SK-N-SH (cell line): ENCODE measurements at regions not wholly inside any gene's neighbourhood (a gene's known extent, or its start where the extent isn't known, plus 50 kb on each side); places are given as distances from the start of the nearest gene placed in this dataset.

ENCODE experiments used
- CTCF ChIA-PET: fragments of 300-600, 350-600 bp; formaldehyde crosslinking; extraction: SDS; loops from one replicate; lab custom pipeline; 2021; lab: Yijun Ruan, JAX
- POLR2A ChIA-PET: fragments of 350-600 bp; sonication (Branson Sonifier 250); formaldehyde crosslinking; extraction: SDS; loops from one replicate; lab custom pipeline; 2020; ENCODE audit warnings: antibody characterized with exemption, inconsistent platforms; lab: Yijun Ruan, JAX
- DNase-seq: peaks from one replicate; pipeline ENCODE4 v3.0.0; 2012
- H2AFZ ChIP-seq: fragments of 200-600 bp; sonication (generic); 2 replicates; pipeline ENCODE4 v1.8.1; 2016; ENCODE audit warnings: antibody characterized with exemption, mild to moderate bottlenecking, low read depth
- H3F3A ChIP-seq: fragments of 200-600 bp; sonication (generic); replicated peaks from 2 replicates; pipeline ENCODE3; 2016; ENCODE audit warnings: antibody characterized with exemption, mild to moderate bottlenecking; ENCODE audit not compliant: insufficient read depth
- H3K27ac ChIP-seq, 2 experiments: fragments of 200-500 bp in 1 of 2; fragments of 200-600 bp in 1 of 2; sonication (Bioruptor generic) in 1 of 2; sonication (generic), shearing (Covaris generic) in 1 of 2; 2 replicates each; pipeline versions ENCODE4 v1.5.1 to v1.6.1; 2014 to 2016; ENCODE audit warnings: low read depth in 2 of 2, inconsistent platforms in 1 of 2, low read length in 1 of 2, mild to moderate bottlenecking in 1 of 2, mixed read lengths in 1 of 2
- H3K27me3 ChIP-seq: fragments of 200-600 bp; sonication (generic), shearing (Covaris generic); 2 replicates; pipeline ENCODE4 v1.6.1; 2016; ENCODE audit warnings: mixed run types; ENCODE audit not compliant: insufficient read depth
- H3K36me3 ChIP-seq, 2 experiments: fragments of 200-500 bp in 1 of 2; fragments of 200-600 bp in 1 of 2; sonication (Bioruptor generic) in 1 of 2; sonication (generic) in 1 of 2; replicated peaks in 1 of 2; 2 replicates each; pipeline versions ENCODE3 to v1.5.1; 2014 to 2016; ENCODE audit warnings: low read length in 1 of 2, mild to moderate bottlenecking in 1 of 2; ENCODE audit not compliant: insufficient read depth in 2 of 2, control insufficient read depth in 1 of 2
- H3K4me1 ChIP-seq, 2 experiments: fragments of 200-500 bp in 1 of 2; fragments of 200-600 bp in 1 of 2; sonication (Bioruptor generic) in 1 of 2; sonication (generic), shearing (Covaris generic) in 1 of 2; 2 replicates each; pipeline versions ENCODE4 v1.5.1 to v1.6.1; 2014 to 2016; ENCODE audit warnings: low read depth in 1 of 2, low read length in 1 of 2, mixed run types in 1 of 2; ENCODE audit not compliant: insufficient read depth in 2 of 2, control insufficient read depth in 1 of 2
- H3K4me2 ChIP-seq: fragments of 200-600 bp; sonication (generic), shearing (Covaris generic); 2 replicates; pipeline ENCODE4 v1.6.1; 2017; ENCODE audit warnings: mixed run types
- H3K4me3 ChIP-seq, 2 experiments: fragments of 200-500 bp in 1 of 2; fragments of 200-600 bp in 1 of 2; sonication (Bioruptor generic) in 1 of 2; sonication (generic), shearing (Covaris generic) in 1 of 2; 2 replicates each; pipeline versions ENCODE4 v1.5.1 to v1.8.1; 2014 to 2016; ENCODE audit warnings: low read depth in 2 of 2, inconsistent platforms in 1 of 2, low read length in 1 of 2, mild to moderate bottlenecking in 1 of 2, mixed read lengths in 1 of 2, moderate library complexity in 1 of 2
- H3K79me2 ChIP-seq: fragments of 200-600 bp; sonication (generic); 2 replicates; pipeline ENCODE4 v1.8.1; 2017; ENCODE audit warnings: mild to moderate bottlenecking; ENCODE audit not compliant: insufficient read depth
- H3K9ac ChIP-seq: fragments of 200-600 bp; sonication (generic); 2 replicates; pipeline ENCODE4 v1.6.1; 2017; ENCODE audit warnings: mixed run types
- H3K9me2 ChIP-seq: fragments of 200-600 bp; sonication (generic); 2 replicates; pipeline ENCODE4 v1.6.1; 2017; ENCODE audit warnings: mixed run types
- H3K9me3 ChIP-seq: fragments of 200-600 bp; sonication (generic); 2 replicates; pipeline ENCODE4 v1.6.1; 2017; ENCODE audit warnings: mixed run types, mild to moderate bottlenecking, moderate library complexity
- H4K20me1 ChIP-seq: fragments of 200-600 bp; sonication (generic); 2 replicates; pipeline ENCODE4 v1.6.1; 2017; ENCODE audit warnings: mild to moderate bottlenecking, mixed run types; ENCODE audit not compliant: insufficient read depth
- CHD2 ChIP-seq: fragments of 150-350 bp; IDR thresholded peaks from 2 replicates; pipeline ENCODE4 v1.6.1; 2018; ENCODE audit warnings: low read length; ENCODE audit not compliant: partially characterized antibody
- ELF1 ChIP-seq: IDR thresholded peaks from 2 replicates; pipeline ENCODE4 v1.4.0; 2012
- EP300 ChIP-seq, 2 experiments: IDR thresholded peaks; 2 replicates each; pipeline versions ENCODE4 v1.4.0 to v1.6.1; 2012; ENCODE audit warnings: borderline replicate concordance in 1 of 2, low read depth in 1 of 2, low read length in 1 of 2
- EZH2phosphoT487 ChIP-seq: fragments of 200-600 bp; sonication (generic); IDR thresholded peaks from 2 replicates; pipeline ENCODE4 v1.6.1; 2017; ENCODE audit warnings: low read depth, mixed run types, mild to moderate bottlenecking, antibody characterized with exemption, moderate library complexity, borderline replicate concordance
- FOSL2 ChIP-seq: IDR thresholded peaks from 2 replicates; pipeline ENCODE4 v1.4.0; 2012; ENCODE audit warnings: low read depth, mild to moderate bottlenecking, moderate library complexity, borderline replicate concordance
- FOXJ3 ChIP-seq: sonication (generic); formaldehyde crosslinking; IDR thresholded peaks from 2 replicates; pipeline ENCODE4 v1.5.1; 2020; ENCODE audit warnings: mild to moderate bottlenecking, missing genetic modification reagents
- FOXM1 ChIP-seq: IDR thresholded peaks from 2 replicates; pipeline ENCODE4 v1.4.0; 2012; ENCODE audit warnings: low read depth, mild to moderate bottlenecking
- GABPA ChIP-seq: IDR thresholded peaks from 2 replicates; pipeline ENCODE4 v1.4.0; 2012; ENCODE audit warnings: low read depth, mild to moderate bottlenecking
- GATA2 ChIP-seq: sonication (generic); formaldehyde crosslinking; IDR thresholded peaks from 2 replicates; pipeline ENCODE4 v1.5.0; 2020; ENCODE audit warnings: mild to moderate bottlenecking, missing genetic modification reagents
- JUND ChIP-seq: IDR thresholded peaks from 2 replicates; pipeline ENCODE4 v1.4.0; 2012
- MAX ChIP-seq: IDR thresholded peaks from 2 replicates; pipeline ENCODE4 v1.4.0; 2012; ENCODE audit warnings: low read depth
- NFIC ChIP-seq: IDR thresholded peaks from 2 replicates; pipeline ENCODE4 v1.4.0; 2012; ENCODE audit warnings: borderline replicate concordance
- POLR2AphosphoS5 ChIP-seq: IDR thresholded peaks from 2 replicates; pipeline ENCODE4 v1.6.1; 2012; ENCODE audit warnings: low read depth, low read length
- RCOR1 ChIP-seq: fragments of 150-350 bp; IDR thresholded peaks from 2 replicates; pipeline ENCODE4 v1.6.1; 2017; ENCODE audit warnings: antibody characterized with exemption, low read length
- RFX5 ChIP-seq: IDR thresholded peaks from 2 replicates; pipeline ENCODE4 v1.6.1; 2012; ENCODE audit warnings: mild to moderate bottlenecking, improper control_type of control experiment, low read length
- SIN3A ChIP-seq: IDR thresholded peaks from 2 replicates; pipeline ENCODE4 v1.6.1; 2012; ENCODE audit warnings: low read depth, mild to moderate bottlenecking, low read length, moderate library complexity, borderline replicate concordance
- TCF12 ChIP-seq: IDR thresholded peaks from 2 replicates; pipeline ENCODE4 v1.4.0; 2012
- TEAD4 ChIP-seq: IDR thresholded peaks from 2 replicates; pipeline ENCODE4 v1.4.0; 2012; ENCODE audit warnings: mild to moderate bottlenecking, borderline replicate concordance; ENCODE audit not compliant: insufficient read depth
- WGBS: methylation state at CpG from one replicate; pipeline ENCODE4 v1.1.6; 2017; ENCODE audit warnings: low lambda C conversion rate; 5-methylcytosine and 5-hydroxymethylcytosine counted together
- TF ChIP-seq, protein P1 (sequence below): fragments of 150-350 bp; IDR thresholded peaks from 2 replicates; pipeline ENCODE4 v1.6.1; 2016; ENCODE audit warnings: mild to moderate bottlenecking, low read depth, low read length
- TF ChIP-seq, protein P2 (sequence below): IDR thresholded peaks from 2 replicates; pipeline ENCODE4 v1.4.0; 2012; ENCODE audit warnings: low read depth, borderline replicate concordance

GRCh38 chr17:36824678-36825101 lies 112.6 kb upstream of the LHX1 start:
- ChIA-PET CTCF (interaction anchor here (0.6 kb wide), 1 partner anchor 15 kb away, joined by 3 read pairs; no protein-coding TSS in a partner anchor), POLR2A (no interaction called here)
- Histone ChIP-seq H3K4me2 (no peak overlapping the region), H3K27ac (no peak overlapping the region), H3K9ac (no peak overlapping the region), H3K4me1 (no peaks in the 10 kb centered on the region), H3K79me2 (no peaks in the 10 kb centered on the region), H3K36me3 (no peaks in the 10 kb centered on the region), H3K9me3 (no peaks in the 10 kb centered on the region), H3F3A (no peaks in the 10 kb centered on the region), H3K27me3 (peaks cover 18% of the 10 kb centered on the region; the same call in 1 of the 2 replicates), H3K9me2 (no peaks in the 10 kb centered on the region), H2AFZ (no peak overlapping the region), H3K4me3 (no peak overlapping the region), H4K20me1 (no peaks in the 10 kb centered on the region)
- 57% methylated on average over 4 of the region's 5 CpGs for WGBS
- TF ChIP-seq TEAD4 (no peak), RCOR1 (no peak), FOXJ3 (CRISPR knock-in tag) (no peak), EZH2phosphoT487 (no peak), MAX (no peak), ELF1 (no peak), RFX5 (no peak), POLR2AphosphoS5 (no peak), NFIC (no peak), SIN3A (no peak), GABPA (no peak), GATA2 (CRISPR knock-in tag) (no peak), JUND (no peak), TCF12 (no peak), EP300 (IDR thresholded peaks at IDR 0.05; ENCODE audit: borderline replicate concordance in 1 of 2, low read depth in 1 of 2, low read length in 1 of 2) (no peak), CHD2 (no peak), FOXM1 (no peak), FOSL2 (no peak)
- TF ChIP-seq, protein P1, sequence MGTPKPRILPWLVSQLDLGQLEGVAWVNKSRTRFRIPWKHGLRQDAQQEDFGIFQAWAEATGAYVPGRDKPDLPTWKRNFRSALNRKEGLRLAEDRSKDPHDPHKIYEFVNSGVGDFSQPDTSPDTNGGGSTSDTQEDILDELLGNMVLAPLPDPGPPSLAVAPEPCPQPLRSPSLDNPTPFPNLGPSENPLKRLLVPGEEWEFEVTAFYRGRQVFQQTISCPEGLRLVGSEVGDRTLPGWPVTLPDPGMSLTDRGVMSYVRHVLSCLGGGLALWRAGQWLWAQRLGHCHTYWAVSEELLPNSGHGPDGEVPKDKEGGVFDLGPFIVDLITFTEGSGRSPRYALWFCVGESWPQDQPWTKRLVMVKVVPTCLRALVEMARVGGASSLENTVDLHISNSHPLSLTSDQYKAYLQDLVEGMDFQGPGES = no peak
- TF ChIP-seq, protein P2, sequence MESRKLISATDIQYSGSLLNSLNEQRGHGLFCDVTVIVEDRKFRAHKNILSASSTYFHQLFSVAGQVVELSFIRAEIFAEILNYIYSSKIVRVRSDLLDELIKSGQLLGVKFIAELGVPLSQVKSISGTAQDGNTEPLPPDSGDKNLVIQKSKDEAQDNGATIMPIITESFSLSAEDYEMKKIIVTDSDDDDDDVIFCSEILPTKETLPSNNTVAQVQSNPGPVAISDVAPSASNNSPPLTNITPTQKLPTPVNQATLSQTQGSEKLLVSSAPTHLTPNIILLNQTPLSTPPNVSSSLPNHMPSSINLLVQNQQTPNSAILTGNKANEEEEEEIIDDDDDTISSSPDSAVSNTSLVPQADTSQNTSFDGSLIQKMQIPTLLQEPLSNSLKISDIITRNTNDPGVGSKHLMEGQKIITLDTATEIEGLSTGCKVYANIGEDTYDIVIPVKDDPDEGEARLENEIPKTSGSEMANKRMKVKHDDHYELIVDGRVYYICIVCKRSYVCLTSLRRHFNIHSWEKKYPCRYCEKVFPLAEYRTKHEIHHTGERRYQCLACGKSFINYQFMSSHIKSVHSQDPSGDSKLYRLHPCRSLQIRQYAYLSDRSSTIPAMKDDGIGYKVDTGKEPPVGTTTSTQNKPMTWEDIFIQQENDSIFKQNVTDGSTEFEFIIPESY = no peak
- no peak for DNase-seq
